HL-60 (cell line): ENCODE measurements at regions not wholly inside any gene's neighbourhood (a gene's known extent, or its start where the extent isn't known, plus 50 kb on each side); places are given as distances from the start of the nearest gene placed in this dataset.

Source experiments
- CTCF ChIP-seq: IDR thresholded peaks from one replicate; pipeline ENCODE4 v1.5.1; 2011; ENCODE audit warnings: low read length, control low read depth, inconsistent platforms; ENCODE audit not compliant: insufficient read depth
- POLR2AphosphoS5 ChIP-seq: IDR thresholded peaks from 2 replicates; pipeline ENCODE4 v1.6.1; 2012; ENCODE audit warnings: low read depth

DNA sequence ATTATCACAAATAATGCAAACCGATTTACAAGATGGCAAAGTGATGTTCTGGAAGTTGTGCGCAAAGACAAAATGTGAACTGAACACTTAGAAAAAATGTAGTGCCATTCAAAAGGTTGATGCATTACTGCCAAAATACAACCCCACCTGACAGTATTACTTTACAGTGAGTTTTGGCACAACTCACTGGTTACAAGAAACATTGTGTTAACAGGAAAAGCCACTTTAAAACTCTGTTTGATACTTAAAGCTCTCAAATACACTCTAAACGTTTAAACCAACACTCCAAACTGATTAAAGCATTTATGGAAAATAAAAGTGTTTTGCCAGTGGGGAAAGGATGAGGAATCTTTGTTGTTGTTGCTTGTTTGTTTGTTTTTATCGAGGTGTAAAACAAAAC, 173.4 kb upstream of the SATB2 start:
- TF ChIP-seq CTCF (no peak), POLR2AphosphoS5 (no peak)
